ENCODE measurements at regions not wholly inside any gene's neighbourhood (a gene's known extent, or its start where the extent isn't known, plus 50 kb on each side); places are given as distances from the start of the nearest gene placed in this dataset.

DNA sequence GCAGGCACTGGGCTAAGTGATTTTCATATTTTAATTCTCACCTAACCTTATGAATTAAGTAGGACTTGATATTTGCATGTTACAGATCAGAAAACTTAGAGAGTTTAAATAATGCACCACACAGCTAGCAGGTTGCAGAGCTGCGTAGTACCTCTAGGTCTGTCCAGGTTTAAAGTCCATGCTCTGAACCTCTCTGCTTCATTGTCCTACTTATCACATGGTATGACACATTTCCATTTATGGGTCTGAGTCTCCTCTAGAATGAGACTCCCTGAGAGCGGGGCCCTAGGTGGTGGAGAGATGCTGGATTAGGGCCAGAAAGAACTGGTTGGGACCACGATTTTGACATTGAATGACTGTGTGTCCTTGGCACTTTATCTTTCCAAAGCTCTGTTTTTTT is 102.5 kb upstream of the USP24 start:
- TF ChIP-seq, protein P1, sequence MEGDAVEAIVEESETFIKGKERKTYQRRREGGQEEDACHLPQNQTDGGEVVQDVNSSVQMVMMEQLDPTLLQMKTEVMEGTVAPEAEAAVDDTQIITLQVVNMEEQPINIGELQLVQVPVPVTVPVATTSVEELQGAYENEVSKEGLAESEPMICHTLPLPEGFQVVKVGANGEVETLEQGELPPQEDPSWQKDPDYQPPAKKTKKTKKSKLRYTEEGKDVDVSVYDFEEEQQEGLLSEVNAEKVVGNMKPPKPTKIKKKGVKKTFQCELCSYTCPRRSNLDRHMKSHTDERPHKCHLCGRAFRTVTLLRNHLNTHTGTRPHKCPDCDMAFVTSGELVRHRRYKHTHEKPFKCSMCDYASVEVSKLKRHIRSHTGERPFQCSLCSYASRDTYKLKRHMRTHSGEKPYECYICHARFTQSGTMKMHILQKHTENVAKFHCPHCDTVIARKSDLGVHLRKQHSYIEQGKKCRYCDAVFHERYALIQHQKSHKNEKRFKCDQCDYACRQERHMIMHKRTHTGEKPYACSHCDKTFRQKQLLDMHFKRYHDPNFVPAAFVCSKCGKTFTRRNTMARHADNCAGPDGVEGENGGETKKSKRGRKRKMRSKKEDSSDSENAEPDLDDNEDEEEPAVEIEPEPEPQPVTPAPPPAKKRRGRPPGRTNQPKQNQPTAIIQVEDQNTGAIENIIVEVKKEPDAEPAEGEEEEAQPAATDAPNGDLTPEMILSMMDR (IDR thresholded peaks at IDR 0.05) = no peak
- no peak for TF ChIP-seq EP300 (IDR thresholded peaks at IDR 0.05)

Data from ovary (tissue), 3 donors.